ENCODE measurements at regions not wholly inside any gene's neighbourhood (a gene's known extent, or its start where the extent isn't known, plus 50 kb on each side); places are given as distances from the start of the nearest gene placed in this dataset.

DNA sequence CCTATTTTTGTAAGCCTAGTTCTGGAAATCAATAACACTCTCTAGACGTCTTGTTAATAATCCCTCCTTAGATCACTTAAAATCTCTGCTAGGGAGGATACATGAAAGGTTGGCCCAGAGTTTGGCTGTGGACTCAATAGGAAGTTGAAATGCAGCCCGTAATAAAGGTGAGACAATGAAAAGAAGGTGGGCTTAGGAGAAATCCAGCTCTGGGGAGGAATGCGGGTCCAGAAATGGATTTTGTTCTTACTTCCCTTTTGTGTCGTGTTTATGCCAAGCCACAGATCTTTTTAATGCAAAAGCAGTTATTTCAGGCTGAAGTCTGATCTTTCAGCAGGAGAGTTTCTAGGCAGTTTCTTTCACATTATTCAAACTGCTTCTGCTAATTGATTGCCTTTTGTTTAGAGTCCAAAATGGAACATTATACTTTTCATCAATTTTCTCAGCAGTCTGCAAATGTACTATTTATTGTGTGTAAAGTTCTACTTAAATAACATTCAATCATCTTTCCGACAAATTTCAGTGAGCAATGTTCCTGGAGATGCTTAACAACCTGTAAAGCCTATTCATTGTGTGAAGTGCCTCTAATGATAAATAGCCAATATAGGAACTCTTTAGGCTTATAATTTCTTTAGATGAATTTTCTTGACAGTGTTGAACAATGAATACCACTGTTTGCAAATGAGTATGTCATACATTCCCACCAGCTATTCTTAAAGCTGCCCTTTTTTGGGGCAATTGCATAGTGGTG is 252.9 kb upstream of the KRR1 start:
- TF ChIP-seq, protein P1, sequence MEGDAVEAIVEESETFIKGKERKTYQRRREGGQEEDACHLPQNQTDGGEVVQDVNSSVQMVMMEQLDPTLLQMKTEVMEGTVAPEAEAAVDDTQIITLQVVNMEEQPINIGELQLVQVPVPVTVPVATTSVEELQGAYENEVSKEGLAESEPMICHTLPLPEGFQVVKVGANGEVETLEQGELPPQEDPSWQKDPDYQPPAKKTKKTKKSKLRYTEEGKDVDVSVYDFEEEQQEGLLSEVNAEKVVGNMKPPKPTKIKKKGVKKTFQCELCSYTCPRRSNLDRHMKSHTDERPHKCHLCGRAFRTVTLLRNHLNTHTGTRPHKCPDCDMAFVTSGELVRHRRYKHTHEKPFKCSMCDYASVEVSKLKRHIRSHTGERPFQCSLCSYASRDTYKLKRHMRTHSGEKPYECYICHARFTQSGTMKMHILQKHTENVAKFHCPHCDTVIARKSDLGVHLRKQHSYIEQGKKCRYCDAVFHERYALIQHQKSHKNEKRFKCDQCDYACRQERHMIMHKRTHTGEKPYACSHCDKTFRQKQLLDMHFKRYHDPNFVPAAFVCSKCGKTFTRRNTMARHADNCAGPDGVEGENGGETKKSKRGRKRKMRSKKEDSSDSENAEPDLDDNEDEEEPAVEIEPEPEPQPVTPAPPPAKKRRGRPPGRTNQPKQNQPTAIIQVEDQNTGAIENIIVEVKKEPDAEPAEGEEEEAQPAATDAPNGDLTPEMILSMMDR (IDR thresholded peaks at IDR 0.05), result no peak
- TF ChIP-seq POLR2A (IDR thresholded peaks at IDR 0.05; ENCODE audit: low read length) (no peak), NFE2L2 (conservative IDR thresholded peaks at IDR 0.05; ENCODE audit: low read length) (no peak)
- TF ChIP-seq, protein P2, sequence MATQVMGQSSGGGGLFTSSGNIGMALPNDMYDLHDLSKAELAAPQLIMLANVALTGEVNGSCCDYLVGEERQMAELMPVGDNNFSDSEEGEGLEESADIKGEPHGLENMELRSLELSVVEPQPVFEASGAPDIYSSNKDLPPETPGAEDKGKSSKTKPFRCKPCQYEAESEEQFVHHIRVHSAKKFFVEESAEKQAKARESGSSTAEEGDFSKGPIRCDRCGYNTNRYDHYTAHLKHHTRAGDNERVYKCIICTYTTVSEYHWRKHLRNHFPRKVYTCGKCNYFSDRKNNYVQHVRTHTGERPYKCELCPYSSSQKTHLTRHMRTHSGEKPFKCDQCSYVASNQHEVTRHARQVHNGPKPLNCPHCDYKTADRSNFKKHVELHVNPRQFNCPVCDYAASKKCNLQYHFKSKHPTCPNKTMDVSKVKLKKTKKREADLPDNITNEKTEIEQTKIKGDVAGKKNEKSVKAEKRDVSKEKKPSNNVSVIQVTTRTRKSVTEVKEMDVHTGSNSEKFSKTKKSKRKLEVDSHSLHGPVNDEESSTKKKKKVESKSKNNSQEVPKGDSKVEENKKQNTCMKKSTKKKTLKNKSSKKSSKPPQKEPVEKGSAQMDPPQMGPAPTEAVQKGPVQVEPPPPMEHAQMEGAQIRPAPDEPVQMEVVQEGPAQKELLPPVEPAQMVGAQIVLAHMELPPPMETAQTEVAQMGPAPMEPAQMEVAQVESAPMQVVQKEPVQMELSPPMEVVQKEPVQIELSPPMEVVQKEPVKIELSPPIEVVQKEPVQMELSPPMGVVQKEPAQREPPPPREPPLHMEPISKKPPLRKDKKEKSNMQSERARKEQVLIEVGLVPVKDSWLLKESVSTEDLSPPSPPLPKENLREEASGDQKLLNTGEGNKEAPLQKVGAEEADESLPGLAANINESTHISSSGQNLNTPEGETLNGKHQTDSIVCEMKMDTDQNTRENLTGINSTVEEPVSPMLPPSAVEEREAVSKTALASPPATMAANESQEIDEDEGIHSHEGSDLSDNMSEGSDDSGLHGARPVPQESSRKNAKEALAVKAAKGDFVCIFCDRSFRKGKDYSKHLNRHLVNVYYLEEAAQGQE (IDR thresholded peaks at IDR 0.05), result no peak
